ENCODE measurements at regions not wholly inside any gene's neighbourhood (a gene's known extent, or its start where the extent isn't known, plus 50 kb on each side); places are given as distances from the start of the nearest gene placed in this dataset.

DNA sequence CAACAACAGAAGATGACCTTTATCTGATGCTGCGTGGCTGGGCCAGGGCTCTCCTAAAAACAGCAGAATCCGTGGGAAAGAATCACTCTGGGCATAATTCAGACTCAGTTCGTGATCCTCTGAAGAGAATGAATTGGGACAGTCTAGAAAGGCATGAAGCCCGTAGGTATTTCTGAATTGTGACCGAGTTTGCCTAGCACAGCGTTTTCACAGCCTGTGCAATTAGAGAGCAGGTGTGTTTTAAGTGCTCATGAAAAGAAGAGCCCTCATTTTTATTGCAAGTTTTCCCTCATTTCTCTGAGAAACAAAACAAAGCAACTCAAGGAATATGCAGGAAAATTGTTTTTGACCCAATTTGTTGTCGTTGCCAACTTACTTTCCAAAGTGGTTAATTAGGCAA, 366.2 kb downstream of the WDR11 start (continued):
- TF ChIP-seq, protein P1, sequence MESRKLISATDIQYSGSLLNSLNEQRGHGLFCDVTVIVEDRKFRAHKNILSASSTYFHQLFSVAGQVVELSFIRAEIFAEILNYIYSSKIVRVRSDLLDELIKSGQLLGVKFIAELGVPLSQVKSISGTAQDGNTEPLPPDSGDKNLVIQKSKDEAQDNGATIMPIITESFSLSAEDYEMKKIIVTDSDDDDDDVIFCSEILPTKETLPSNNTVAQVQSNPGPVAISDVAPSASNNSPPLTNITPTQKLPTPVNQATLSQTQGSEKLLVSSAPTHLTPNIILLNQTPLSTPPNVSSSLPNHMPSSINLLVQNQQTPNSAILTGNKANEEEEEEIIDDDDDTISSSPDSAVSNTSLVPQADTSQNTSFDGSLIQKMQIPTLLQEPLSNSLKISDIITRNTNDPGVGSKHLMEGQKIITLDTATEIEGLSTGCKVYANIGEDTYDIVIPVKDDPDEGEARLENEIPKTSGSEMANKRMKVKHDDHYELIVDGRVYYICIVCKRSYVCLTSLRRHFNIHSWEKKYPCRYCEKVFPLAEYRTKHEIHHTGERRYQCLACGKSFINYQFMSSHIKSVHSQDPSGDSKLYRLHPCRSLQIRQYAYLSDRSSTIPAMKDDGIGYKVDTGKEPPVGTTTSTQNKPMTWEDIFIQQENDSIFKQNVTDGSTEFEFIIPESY (IDR thresholded peaks at IDR 0.05; ENCODE audit: extremely low read depth, insufficient replicate concordance, low read length): no peak
- no peak for TF ChIP-seq EZH2 (IDR thresholded peaks at IDR 0.05)
- no peak for TF ChIP-seq EZH2phosphoT487 (IDR thresholded peaks at IDR 0.05; ENCODE audit: borderline replicate concordance)
- TF ChIP-seq, protein P2, sequence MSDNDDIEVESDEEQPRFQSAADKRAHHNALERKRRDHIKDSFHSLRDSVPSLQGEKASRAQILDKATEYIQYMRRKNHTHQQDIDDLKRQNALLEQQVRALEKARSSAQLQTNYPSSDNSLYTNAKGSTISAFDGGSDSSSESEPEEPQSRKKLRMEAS (IDR thresholded peaks at IDR 0.05): no peak
- TF ChIP-seq YY1 (IDR thresholded peaks at IDR 0.05; ENCODE audit: extremely low read depth, insufficient replicate concordance, low read depth, low read length): no peak
- TF ChIP-seq ELF1 (IDR thresholded peaks at IDR 0.05; ENCODE audit: borderline replicate concordance, low read depth): no peak
- no peak for TF ChIP-seq JUND (IDR thresholded peaks at IDR 0.05)
- no peak for TF ChIP-seq RAD21 (IDR thresholded peaks at IDR 0.05; ENCODE audit: low read depth)
- TF ChIP-seq EGR1 (IDR thresholded peaks at IDR 0.05; ENCODE audit: low read depth): no peak

DNA sequence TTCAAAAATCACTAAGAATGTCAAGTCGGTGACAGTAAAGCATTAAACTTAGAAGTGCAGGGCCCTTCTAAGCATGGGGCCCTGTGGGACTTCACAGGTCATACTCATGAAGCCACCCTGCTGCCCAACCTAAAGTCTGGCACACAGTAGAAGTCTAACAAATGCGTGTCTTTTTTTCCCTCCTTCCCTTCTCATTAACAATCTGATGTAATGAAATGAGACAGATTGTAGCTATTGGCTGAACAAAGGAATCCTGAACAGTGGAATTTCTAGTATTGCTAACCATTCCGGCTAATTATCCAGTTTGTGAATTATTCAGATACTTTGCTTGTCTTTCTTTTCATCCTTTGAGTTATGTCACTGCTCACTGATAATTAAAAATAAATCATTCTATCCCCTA, 369.9 kb downstream of the WDR11 start:
- Histone ChIP-seq H3K9ac (ENCODE audit: low read length) (no peak overlapping the region), H3K4me1 (ENCODE audit: control insufficient read depth in 1 of 2, insufficient read depth in 2 of 2, low read length in 2 of 2) (no peaks in the 10 kb centered on the region), H3K9me3 (ENCODE audit: control insufficient read depth in 1 of 2, insufficient read depth in 1 of 2, low read depth in 1 of 2, low read length in 2 of 2) (no peaks in the 10 kb centered on the region), H3K79me2 (ENCODE audit: insufficient read depth, low read length) (no peaks in the 10 kb centered on the region), H3K4me2 (ENCODE audit: low read length) (no peak overlapping the region), H3K9me2 (ENCODE audit: insufficient read depth) (no peaks in the 10 kb centered on the region), H4K20me1 (ENCODE audit: insufficient read depth) (no peaks in the 10 kb centered on the region), H3K4me3 (replicated peaks in 1 of 2; ENCODE audit: low read depth in 1 of 2, low read length in 2 of 2) (no peak overlapping the region), H3K36me3 (ENCODE audit: control insufficient read depth in 1 of 2, insufficient read depth in 2 of 2, low read length in 2 of 2) (no peaks in the 10 kb centered on the region), H3K27me3 (ENCODE audit: insufficient read depth, low read length) (peaks cover 16% of the 10 kb centered on the region; the same call in 1 of the 2 replicates), H3K27ac (ENCODE audit: low read depth, low read length) (no peak overlapping the region), H2AFZ (ENCODE audit: low read depth, low read length, poor library complexity, severe bottlenecking) (no peak overlapping the region)
- RAD21 ChIA-PET (ENCODE audit: low non-redundant PET in 1 of 2, low total read pairs in 2 of 2, uncharacterized antibody in 2 of 2, unreplicated experiment in 2 of 2): no interaction called here
- DNase-seq (ENCODE audit: low read depth, low spot score): no peak
- POLR2A ChIA-PET: no interaction called here
- BruUV-seq (replicated peaks): no TSS peak
- CTCF ChIA-PET: no interaction called here
- intact Hi-C loops (cut with micrococcal nuclease): no loop called here
- no peak for ATAC-seq
- TF ChIP-seq SRF (IDR thresholded peaks at IDR 0.05; ENCODE audit: low read depth) (no peak), JUND (IDR thresholded peaks at IDR 0.05) (no peak), SP1 (IDR thresholded peaks at IDR 0.05; ENCODE audit: low read depth) (no peak), EZH2phosphoT487 (IDR thresholded peaks at IDR 0.05; ENCODE audit: borderline replicate concordance) (no peak), TCF7L2 (IDR thresholded peaks at IDR 0.05; ENCODE audit: borderline replicate concordance, extremely low read depth, insufficient read depth, insufficient read length) (no peak), EGR1 (IDR thresholded peaks at IDR 0.05; ENCODE audit: low read depth) (no peak), POLR2AphosphoS5 (IDR thresholded peaks at IDR 0.05; ENCODE audit: low read depth, low read length) (no peak)
- TF ChIP-seq, protein P3, sequence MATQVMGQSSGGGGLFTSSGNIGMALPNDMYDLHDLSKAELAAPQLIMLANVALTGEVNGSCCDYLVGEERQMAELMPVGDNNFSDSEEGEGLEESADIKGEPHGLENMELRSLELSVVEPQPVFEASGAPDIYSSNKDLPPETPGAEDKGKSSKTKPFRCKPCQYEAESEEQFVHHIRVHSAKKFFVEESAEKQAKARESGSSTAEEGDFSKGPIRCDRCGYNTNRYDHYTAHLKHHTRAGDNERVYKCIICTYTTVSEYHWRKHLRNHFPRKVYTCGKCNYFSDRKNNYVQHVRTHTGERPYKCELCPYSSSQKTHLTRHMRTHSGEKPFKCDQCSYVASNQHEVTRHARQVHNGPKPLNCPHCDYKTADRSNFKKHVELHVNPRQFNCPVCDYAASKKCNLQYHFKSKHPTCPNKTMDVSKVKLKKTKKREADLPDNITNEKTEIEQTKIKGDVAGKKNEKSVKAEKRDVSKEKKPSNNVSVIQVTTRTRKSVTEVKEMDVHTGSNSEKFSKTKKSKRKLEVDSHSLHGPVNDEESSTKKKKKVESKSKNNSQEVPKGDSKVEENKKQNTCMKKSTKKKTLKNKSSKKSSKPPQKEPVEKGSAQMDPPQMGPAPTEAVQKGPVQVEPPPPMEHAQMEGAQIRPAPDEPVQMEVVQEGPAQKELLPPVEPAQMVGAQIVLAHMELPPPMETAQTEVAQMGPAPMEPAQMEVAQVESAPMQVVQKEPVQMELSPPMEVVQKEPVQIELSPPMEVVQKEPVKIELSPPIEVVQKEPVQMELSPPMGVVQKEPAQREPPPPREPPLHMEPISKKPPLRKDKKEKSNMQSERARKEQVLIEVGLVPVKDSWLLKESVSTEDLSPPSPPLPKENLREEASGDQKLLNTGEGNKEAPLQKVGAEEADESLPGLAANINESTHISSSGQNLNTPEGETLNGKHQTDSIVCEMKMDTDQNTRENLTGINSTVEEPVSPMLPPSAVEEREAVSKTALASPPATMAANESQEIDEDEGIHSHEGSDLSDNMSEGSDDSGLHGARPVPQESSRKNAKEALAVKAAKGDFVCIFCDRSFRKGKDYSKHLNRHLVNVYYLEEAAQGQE (IDR thresholded peaks at IDR 0.05; ENCODE audit: low read depth): no peak
- TF ChIP-seq, protein P1 (IDR thresholded peaks at IDR 0.05; ENCODE audit: extremely low read depth, insufficient replicate concordance, low read length): no peak
- TF ChIP-seq, protein P4, sequence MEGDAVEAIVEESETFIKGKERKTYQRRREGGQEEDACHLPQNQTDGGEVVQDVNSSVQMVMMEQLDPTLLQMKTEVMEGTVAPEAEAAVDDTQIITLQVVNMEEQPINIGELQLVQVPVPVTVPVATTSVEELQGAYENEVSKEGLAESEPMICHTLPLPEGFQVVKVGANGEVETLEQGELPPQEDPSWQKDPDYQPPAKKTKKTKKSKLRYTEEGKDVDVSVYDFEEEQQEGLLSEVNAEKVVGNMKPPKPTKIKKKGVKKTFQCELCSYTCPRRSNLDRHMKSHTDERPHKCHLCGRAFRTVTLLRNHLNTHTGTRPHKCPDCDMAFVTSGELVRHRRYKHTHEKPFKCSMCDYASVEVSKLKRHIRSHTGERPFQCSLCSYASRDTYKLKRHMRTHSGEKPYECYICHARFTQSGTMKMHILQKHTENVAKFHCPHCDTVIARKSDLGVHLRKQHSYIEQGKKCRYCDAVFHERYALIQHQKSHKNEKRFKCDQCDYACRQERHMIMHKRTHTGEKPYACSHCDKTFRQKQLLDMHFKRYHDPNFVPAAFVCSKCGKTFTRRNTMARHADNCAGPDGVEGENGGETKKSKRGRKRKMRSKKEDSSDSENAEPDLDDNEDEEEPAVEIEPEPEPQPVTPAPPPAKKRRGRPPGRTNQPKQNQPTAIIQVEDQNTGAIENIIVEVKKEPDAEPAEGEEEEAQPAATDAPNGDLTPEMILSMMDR (IDR thresholded peaks at IDR 0.05 in 2 of 3, conservative IDR thresholded peaks at IDR 0.05 in 1 of 3; ENCODE audit: borderline replicate concordance in 1 of 3, insufficient read depth in 1 of 3, low read depth in 2 of 3, low read length in 2 of 3): no peak
